ENCODE measurements at regions not wholly inside any gene's neighbourhood (a gene's known extent, or its start where the extent isn't known, plus 50 kb on each side); places are given as distances from the start of the nearest gene placed in this dataset.

DNA sequence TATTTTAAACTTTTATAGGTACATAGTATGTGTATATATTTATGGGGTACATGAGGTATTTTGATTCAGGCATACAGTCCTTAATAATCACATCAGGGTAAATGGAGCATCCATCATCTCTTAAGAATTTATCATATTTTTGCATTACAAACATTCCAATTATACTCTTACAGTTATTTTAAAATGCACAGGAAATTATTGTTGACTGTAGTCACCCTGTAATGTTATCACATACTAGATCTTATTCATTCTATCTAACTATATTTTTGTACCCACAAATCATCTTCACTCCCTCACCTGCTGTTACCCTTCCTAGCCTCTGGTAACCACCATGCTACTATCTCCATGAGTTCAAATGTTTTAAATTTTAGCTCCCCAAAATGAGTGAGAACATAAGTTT lies 56.3 kb upstream of the FAM3C start:
- H3K36me3 Mint-ChIP-seq, result peaks cover 0 to 2% (median 0%) of the 10 kb centered on the region in 5 donors
- Histone ChIP-seq H3K9me3 (ENCODE audit: control insufficient read depth in 2 of 3, low read length in 3 of 3) (no peaks in the 10 kb centered on the region), H3K4me1 (ENCODE audit: control insufficient read depth in 2 of 2, insufficient read depth in 2 of 2, low read length in 2 of 2) (no peaks in the 10 kb centered on the region), H3K4me3 (ENCODE audit: low read length) (no peak overlapping the region), H3K27ac (ENCODE audit: low read depth, low read length) (no peak overlapping the region), H3K36me3 (ENCODE audit: control insufficient read depth in 2 of 3, insufficient read depth in 3 of 3, low read length in 3 of 3) (no peaks in the 10 kb centered on the region), H3K27me3 (ENCODE audit: control insufficient read depth in 2 of 2, insufficient read depth in 2 of 2, low read length in 2 of 2) (no peaks in the 10 kb centered on the region)
- no peak overlapping the region for H3K4me3 Mint-ChIP-seq
- POLR2A ChIA-PET, result no interaction called here
- intact Hi-C loops (cut with micrococcal nuclease), result no loop called here
- CTCF ChIA-PET, result no interaction called here
- peaks cover 0 to 4% (median 0%) of the 10 kb centered on the region in 7 donors for H3K4me1 Mint-ChIP-seq
- H3K27ac Mint-ChIP-seq, result no peak overlapping the region
- H3K9me3 Mint-ChIP-seq, result peaks cover 0 to 5% (median 0%) of the 10 kb centered on the region in 11 donors
- no peak for ATAC-seq
- DNase-seq, result no peak
- peaks cover 0 to 2% (median 0%) of the 10 kb centered on the region in 5 donors for H3K27me3 Mint-ChIP-seq

DNA sequence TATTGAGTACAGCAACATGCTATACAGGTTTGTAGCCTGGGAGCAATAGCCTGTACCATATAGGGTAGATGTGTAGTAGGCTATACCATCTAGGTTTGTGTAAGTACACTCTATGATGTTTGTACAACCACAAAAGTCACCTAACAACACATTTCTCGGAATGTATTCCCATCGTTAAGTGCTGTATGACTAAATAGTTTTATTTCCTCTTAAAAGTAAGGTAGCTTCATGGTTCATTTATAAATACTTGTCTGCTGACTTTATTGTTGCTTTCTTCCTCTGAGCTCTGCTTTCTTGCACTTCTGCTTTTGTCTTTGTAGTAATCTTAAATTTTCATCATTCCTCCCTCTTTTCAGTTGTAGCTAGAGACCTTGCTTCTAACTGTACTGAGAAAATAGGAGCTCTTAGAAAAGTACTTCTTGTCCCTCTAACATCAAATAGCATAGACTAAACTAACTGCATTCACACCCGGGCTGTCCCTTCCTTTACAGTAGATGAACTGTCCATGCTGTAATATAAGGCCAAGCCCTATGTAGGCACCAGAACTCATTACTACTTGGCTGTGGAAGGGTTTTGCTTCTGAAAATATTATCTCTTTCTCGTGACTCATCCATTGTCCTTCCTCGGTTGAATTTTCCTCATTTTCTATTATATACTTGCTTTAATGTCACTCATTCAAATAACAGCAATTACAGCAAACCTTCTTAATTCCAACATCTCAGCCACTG lies 55.4 kb upstream of the FAM3C start:
- intact Hi-C loops (cut with micrococcal nuclease), result no loop called here
- H3K4me3 Mint-ChIP-seq, result no peak overlapping the region
- H3K27me3 Mint-ChIP-seq, result peaks cover 0 to 2% (median 0%) of the 10 kb centered on the region in 5 donors
- POLR2A ChIA-PET, result interaction anchor here (1.2 kb wide), 1 partner anchor 10 kb away, joined by 3 read pairs; no protein-coding TSS in a partner anchor
- H3K27ac Mint-ChIP-seq, result no peak overlapping the region
- H3K27ac ChIP-seq (ENCODE audit: low read depth, low read length), result no peak overlapping the region
- CTCF ChIA-PET, result no interaction called here
- peaks cover 0 to 2% (median 0%) of the 10 kb centered on the region in 5 donors for H3K36me3 Mint-ChIP-seq
- ATAC-seq (no peak), DNase-seq (no peak)
- no peaks in the 10 kb centered on the region for H3K27me3 ChIP-seq (ENCODE audit: control insufficient read depth in 2 of 2, insufficient read depth in 2 of 2, low read length in 2 of 2)
- no peaks in the 10 kb centered on the region for H3K36me3 ChIP-seq (ENCODE audit: control insufficient read depth in 2 of 3, insufficient read depth in 3 of 3, low read length in 3 of 3)
- no peak overlapping the region for H3K4me3 ChIP-seq (ENCODE audit: low read length)
- H3K9me3 ChIP-seq (ENCODE audit: control insufficient read depth in 2 of 3, low read length in 3 of 3), result no peaks in the 10 kb centered on the region
- H3K4me1 ChIP-seq (ENCODE audit: control insufficient read depth in 2 of 2, insufficient read depth in 2 of 2, low read length in 2 of 2), result no peaks in the 10 kb centered on the region
- H3K9me3 Mint-ChIP-seq, result peaks cover 0 to 5% (median 0%) of the 10 kb centered on the region in 11 donors
- peaks cover 0 to 4% (median 0%) of the 10 kb centered on the region in 7 donors for H3K4me1 Mint-ChIP-seq

DNA sequence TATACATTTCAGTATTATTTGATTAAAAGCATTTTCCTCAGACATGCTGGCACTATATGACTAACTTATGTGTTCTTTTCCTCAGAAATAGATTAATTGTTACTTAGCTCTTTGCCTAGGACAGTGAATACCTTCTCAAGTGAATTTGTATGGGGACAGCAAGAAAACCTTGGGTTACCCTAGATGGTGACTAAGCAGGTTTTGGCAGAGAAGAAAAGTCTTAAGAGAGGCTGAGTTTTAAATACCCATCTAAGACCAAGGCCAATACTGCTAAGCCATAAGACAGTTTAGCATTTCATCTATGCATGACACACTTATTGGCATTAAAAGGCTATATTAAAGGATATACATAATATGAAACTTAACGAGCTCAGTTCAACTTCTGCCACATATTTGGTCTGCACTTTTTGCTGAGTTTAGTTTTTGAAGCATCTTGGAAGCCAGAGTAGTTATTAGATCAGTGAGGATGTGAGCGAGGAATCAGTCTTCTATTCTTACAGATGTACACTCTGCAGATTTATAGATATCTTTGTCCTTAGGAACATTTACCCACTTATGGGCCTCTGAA lies 54.6 kb upstream of the FAM3C start:
- Histone ChIP-seq H3K9me3 (ENCODE audit: control insufficient read depth in 2 of 3, low read length in 3 of 3) (no peaks in the 10 kb centered on the region), H3K27ac (ENCODE audit: low read depth, low read length) (no peak overlapping the region), H3K4me3 (ENCODE audit: low read length) (no peak overlapping the region), H3K36me3 (ENCODE audit: control insufficient read depth in 2 of 3, insufficient read depth in 3 of 3, low read length in 3 of 3) (no peaks in the 10 kb centered on the region), H3K4me1 (ENCODE audit: control insufficient read depth in 2 of 2, insufficient read depth in 2 of 2, low read length in 2 of 2) (no peaks in the 10 kb centered on the region), H3K27me3 (ENCODE audit: control insufficient read depth in 2 of 2, insufficient read depth in 2 of 2, low read length in 2 of 2) (no peaks in the 10 kb centered on the region)
- peaks cover 0 to 4% (median 0%) of the 10 kb centered on the region in 7 donors for H3K4me1 Mint-ChIP-seq
- ChIA-PET CTCF (interaction anchor here (0.7 kb wide), 1 partner anchor 85 kb away, joined by 3 read pairs; no protein-coding TSS in a partner anchor), POLR2A (interaction anchor here (1.0 to 1.2 kb wide), 2 partner anchors 9 to 31 kb away, joined by 3 read pairs; no protein-coding TSS in a partner anchor)
- peaks cover 0 to 5% (median 0%) of the 10 kb centered on the region in 11 donors for H3K9me3 Mint-ChIP-seq
- no peak for ATAC-seq
- no peak overlapping the region for H3K27ac Mint-ChIP-seq
- no peak overlapping the region for H3K4me3 Mint-ChIP-seq
- H3K36me3 Mint-ChIP-seq, result peaks cover 0 to 2% (median 0%) of the 10 kb centered on the region in 5 donors
- peaks cover 0 to 2% (median 0%) of the 10 kb centered on the region in 5 donors for H3K27me3 Mint-ChIP-seq
- intact Hi-C loops (cut with micrococcal nuclease), result no loop called here
- no peak for DNase-seq

DNA sequence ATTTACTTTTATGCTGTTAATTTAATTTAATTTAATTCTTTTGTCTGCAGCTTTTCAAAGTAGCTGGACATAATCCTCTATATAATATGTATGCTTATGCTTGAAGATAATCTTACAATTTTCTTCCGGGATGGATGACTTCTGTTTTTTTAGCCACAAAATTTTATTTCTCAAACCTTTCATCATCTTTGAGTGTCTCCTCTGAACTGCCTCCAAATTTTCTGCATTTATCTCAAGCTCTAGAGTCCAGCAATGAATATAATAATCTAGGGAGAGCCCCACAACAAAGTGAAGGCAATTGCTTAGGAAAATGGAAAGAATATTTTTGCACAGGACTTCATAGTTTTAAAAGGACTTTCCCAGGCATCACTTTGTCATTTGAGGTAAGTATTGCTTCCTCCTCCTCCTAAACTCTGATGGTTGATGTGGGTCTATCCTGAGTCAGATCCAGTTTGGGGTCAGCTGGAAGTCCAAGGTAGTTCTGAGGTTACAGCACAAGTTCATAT lies 53.7 kb upstream of the FAM3C start:
- POLR2A ChIA-PET, result interaction anchor here (1.0 kb wide), 1 partner anchor 30 kb away, joined by 3 read pairs; no protein-coding TSS in a partner anchor
- H3K27ac ChIP-seq (ENCODE audit: low read depth, low read length), result no peak overlapping the region
- no peak overlapping the region for H3K27ac Mint-ChIP-seq
- peaks cover 0 to 5% (median 0%) of the 10 kb centered on the region in 11 donors for H3K9me3 Mint-ChIP-seq
- no peaks in the 10 kb centered on the region for H3K9me3 ChIP-seq (ENCODE audit: control insufficient read depth in 2 of 3, low read length in 3 of 3)
- no peak for DNase-seq
- no peaks in the 10 kb centered on the region for H3K27me3 ChIP-seq (ENCODE audit: control insufficient read depth in 2 of 2, insufficient read depth in 2 of 2, low read length in 2 of 2)
- H3K4me1 Mint-ChIP-seq, result peaks cover 0 to 4% (median 0%) of the 10 kb centered on the region in 7 donors
- H3K4me3 Mint-ChIP-seq, result no peak overlapping the region
- CTCF ChIA-PET, result no interaction called here
- no peak for ATAC-seq
- intact Hi-C loops (cut with micrococcal nuclease), result no loop called here
- H3K36me3 ChIP-seq (ENCODE audit: control insufficient read depth in 2 of 3, insufficient read depth in 3 of 3, low read length in 3 of 3), result no peaks in the 10 kb centered on the region
- peaks cover 0 to 2% (median 0%) of the 10 kb centered on the region in 5 donors for H3K27me3 Mint-ChIP-seq
- no peaks in the 10 kb centered on the region for H3K4me1 ChIP-seq (ENCODE audit: control insufficient read depth in 2 of 2, insufficient read depth in 2 of 2, low read length in 2 of 2)
- no peak overlapping the region for H3K4me3 ChIP-seq (ENCODE audit: low read length)
- H3K36me3 Mint-ChIP-seq, result no peaks in the 10 kb centered on the region

GRCh38 chr7:121449329-121449728 lies 53.2 kb upstream of the FAM3C start:
- intact Hi-C loops (cut with micrococcal nuclease), result no loop called here
- Histone ChIP-seq H3K27ac (ENCODE audit: low read depth, low read length) (no peak overlapping the region), H3K4me3 (ENCODE audit: low read length) (no peak overlapping the region), H3K36me3 (ENCODE audit: control insufficient read depth in 2 of 3, insufficient read depth in 3 of 3, low read length in 3 of 3) (no peaks in the 10 kb centered on the region), H3K4me1 (ENCODE audit: control insufficient read depth in 2 of 2, insufficient read depth in 2 of 2, low read length in 2 of 2) (no peaks in the 10 kb centered on the region), H3K9me3 (ENCODE audit: control insufficient read depth in 2 of 3, low read length in 3 of 3) (no peaks in the 10 kb centered on the region), H3K27me3 (ENCODE audit: control insufficient read depth in 2 of 2, insufficient read depth in 2 of 2, low read length in 2 of 2) (no peaks in the 10 kb centered on the region)
- ChIA-PET CTCF (no interaction called here), POLR2A (interaction anchor here (1.0 kb wide), 1 partner anchor 30 kb away, joined by 3 read pairs; no protein-coding TSS in a partner anchor)
- DNase-seq (no peak), ATAC-seq (no peak)
- H3K27ac Mint-ChIP-seq, result no peak overlapping the region
- peaks cover 0 to 4% (median 0%) of the 10 kb centered on the region in 7 donors for H3K4me1 Mint-ChIP-seq
- peaks cover 0 to under 1% (median 0%) of the 10 kb centered on the region in 5 donors for H3K27me3 Mint-ChIP-seq
- no peaks in the 10 kb centered on the region for H3K36me3 Mint-ChIP-seq
- H3K4me3 Mint-ChIP-seq, result no peak overlapping the region
- peaks cover 0 to 5% (median 0%) of the 10 kb centered on the region in 11 donors for H3K9me3 Mint-ChIP-seq

GRCh38 chr7:121448429-121448828 lies 52.3 kb upstream of the FAM3C start:
- H3K36me3 ChIP-seq (ENCODE audit: control insufficient read depth in 2 of 3, insufficient read depth in 3 of 3, low read length in 3 of 3), result no peaks in the 10 kb centered on the region
- intact Hi-C loops (cut with micrococcal nuclease), result no loop called here

More at GRCh38 chr7:121448429-121448828, 52.3 kb upstream of the FAM3C start:
- Mint-ChIP-seq H3K27ac (no peak overlapping the region), H3K9me3 (peaks cover 0 to 5% (median 0%) of the 10 kb centered on the region in 11 donors), H3K4me3 (no peak overlapping the region), H3K27me3 (no peaks in the 10 kb centered on the region), H3K4me1 (peaks cover 0 to 4% (median 0%) of the 10 kb centered on the region in 7 donors), H3K36me3 (no peaks in the 10 kb centered on the region)
- ATAC-seq (no peak), DNase-seq (no peak)
- Histone ChIP-seq H3K27me3 (ENCODE audit: control insufficient read depth in 2 of 2, insufficient read depth in 2 of 2, low read length in 2 of 2) (no peaks in the 10 kb centered on the region), H3K9me3 (ENCODE audit: control insufficient read depth in 2 of 3, low read length in 3 of 3) (no peaks in the 10 kb centered on the region), H3K4me3 (ENCODE audit: low read length) (no peak overlapping the region), H3K27ac (ENCODE audit: low read depth, low read length) (no peak overlapping the region), H3K4me1 (ENCODE audit: control insufficient read depth in 2 of 2, insufficient read depth in 2 of 2, low read length in 2 of 2) (no peaks in the 10 kb centered on the region)
- POLR2A ChIA-PET, result no interaction called here
- CTCF ChIA-PET, result interaction anchor here (1.0 kb wide), 1 partner anchor 52 kb away, joined by 3 read pairs; the partner anchor contains the start of gene FAM3C
